ENCODE measurements at regions not wholly inside any gene's neighbourhood (a gene's known extent, or its start where the extent isn't known, plus 50 kb on each side); places are given as distances from the start of the nearest gene placed in this dataset.
A peak's percentile ranks its signal among the peaks of the same experiment; 100 is the strongest.
"Not testable (repeated sequence)": the region's sequence is repeated elsewhere in the genome, so short reads cannot be mapped to it uniquely, and the experiment has no call there.

- no peak for DNase-seq
These were observed 83.2 kb downstream of the MANEA start for GRCh38 chr6:95660544-95660943.

GRCh38 chr6:95670011-95670463 lies 92.7 kb downstream of the MANEA start:
- DNase-seq: peak; percentile 10

GRCh38 chr6:95676011-95676628 lies 98.8 kb downstream of the MANEA start:
- DNase-seq: no peak

GRCh38 chr6:95679981-95680380 lies 102.6 kb downstream of the MANEA start:
- DNase-seq: no peak

GRCh38 chr6:95681736-95682135 lies 104.4 kb downstream of the MANEA start:
- DNase-seq: no peak

- no peak for DNase-seq
These were observed 105.1 kb downstream of the MANEA start for GRCh38 chr6:95682476-95682875.

- no peak for DNase-seq
These were observed 108.5 kb downstream of the MANEA start for GRCh38 chr6:95685822-95686221.

- DNase-seq: no peak
These were observed 108.9 kb downstream of the MANEA start for GRCh38 chr6:95686272-95686671.

GRCh38 chr6:95686895-95687294 lies 109.6 kb downstream of the MANEA start:
- no peak for DNase-seq

- no peak for DNase-seq
These were observed 110.5 kb downstream of the MANEA start for GRCh38 chr6:95687839-95688238.

GRCh38 chr6:95690328-95690727 lies 113.0 kb downstream of the MANEA start:
- DNase-seq: no peak

- DNase-seq: no peak
These were observed 115.8 kb downstream of the MANEA start for GRCh38 chr6:95693108-95693507.

- DNase-seq: no peak
These were observed 120.9 kb downstream of the MANEA start for GRCh38 chr6:95698271-95698670.

GRCh38 chr6:95723638-95724037 lies 146.3 kb downstream of the MANEA start:
- DNase-seq: no peak

- no peak for DNase-seq
These were observed 148.0 kb downstream of the MANEA start for GRCh38 chr6:95725344-95725743.

GRCh38 chr6:95740157-95740556 lies 162.8 kb downstream of the MANEA start:
- DNase-seq: no peak

- DNase-seq: no peak
These were observed 163.7 kb downstream of the MANEA start for GRCh38 chr6:95741045-95741444.

GRCh38 chr6:95742767-95743289 lies 165.5 kb downstream of the MANEA start:
- no peak for DNase-seq

GRCh38 chr6:95743591-95743990 lies 166.3 kb downstream of the MANEA start:
- no peak for DNase-seq

- not testable (repeated sequence) for DNase-seq
These were observed 181.1 kb downstream of the MANEA start for GRCh38 chr6:95758236-95759069.

- no peak for DNase-seq
These were observed 190.6 kb downstream of the MANEA start for GRCh38 chr6:95767897-95768463.

- no peak for DNase-seq
These were observed 191.2 kb downstream of the MANEA start for GRCh38 chr6:95768539-95768938.

- DNase-seq: no peak
These were observed 200.0 kb downstream of the MANEA start for GRCh38 chr6:95777338-95777737.

- no peak for DNase-seq
These were observed 202.7 kb downstream of the MANEA start for GRCh38 chr6:95780037-95780436.
